CD4-positive, alpha-beta T cell treated with Interleukin-6 for 4 hours (primary cell): ENCODE measurements at regions not wholly inside any gene's neighbourhood (a gene's known extent, or its start where the extent isn't known, plus 50 kb on each side); places are given as distances from the start of the nearest gene placed in this dataset.
"Not testable (repeated sequence)": the region's sequence is repeated elsewhere in the genome, so short reads cannot be mapped to it uniquely, and the experiment has no call there.

ENCODE experiments used
- DNase-seq: peaks from one replicate; pipeline ENCODE4 v3.0.0-alpha.2; 2020; ENCODE audit warnings: mixed read lengths

- no peak for DNase-seq
These were observed 481.3 kb downstream of the TMEM114 start for GRCh38 chr16:8108991-8109509.

- DNase-seq = no peak
These were observed 483.0 kb downstream of the TMEM114 start for GRCh38 chr16:8107296-8107695.

GRCh38 chr16:8103649-8104289 lies 486.5 kb downstream of the TMEM114 start:
- DNase-seq = no peak

GRCh38 chr16:8099586-8099985 lies 490.7 kb downstream of the TMEM114 start:
- DNase-seq = no peak

- DNase-seq = no peak
These were observed 491.3 kb downstream of the TMEM114 start for GRCh38 chr16:8098947-8099512.

GRCh38 chr16:8096211-8096610 lies 494.1 kb downstream of the TMEM114 start:
- DNase-seq = no peak

GRCh38 chr16:8094696-8095095 lies 495.6 kb downstream of the TMEM114 start:
- DNase-seq = no peak

GRCh38 chr16:8088820-8089338 lies 501.4 kb downstream of the TMEM114 start:
- no peak for DNase-seq

- no peak for DNase-seq
These were observed 502.6 kb downstream of the TMEM114 start for GRCh38 chr16:8087597-8088289.

GRCh38 chr16:8087146-8087545 lies 503.2 kb downstream of the TMEM114 start:
- no peak for DNase-seq

- no peak for DNase-seq
These were observed 505.4 kb downstream of the TMEM114 start for GRCh38 chr16:8084882-8085281.

GRCh38 chr16:8084302-8084701 lies 506.0 kb downstream of the TMEM114 start:
- no peak for DNase-seq

- DNase-seq = no peak
These were observed 506.8 kb downstream of the TMEM114 start for GRCh38 chr16:8083560-8083959.

- no peak for DNase-seq
These were observed 509.5 kb downstream of the TMEM114 start for GRCh38 chr16:8080817-8081216.

GRCh38 chr16:8075271-8075670 lies 515.0 kb downstream of the TMEM114 start:
- no peak for DNase-seq

- no peak for DNase-seq
These were observed 519.8 kb downstream of the TMEM114 start for GRCh38 chr16:8070506-8070905.

- not testable (repeated sequence) for DNase-seq
These were observed 522.1 kb downstream of the TMEM114 start for GRCh38 chr16:8068225-8068624.

GRCh38 chr16:8063159-8063558 lies 527.2 kb downstream of the TMEM114 start:
- no peak for DNase-seq

- DNase-seq = no peak
These were observed 527.6 kb downstream of the TMEM114 start for GRCh38 chr16:8062677-8063076.

- no peak for DNase-seq
These were observed 534.5 kb downstream of the TMEM114 start for GRCh38 chr16:8055761-8056160.

- no peak for DNase-seq
These were observed 536.9 kb downstream of the TMEM114 start for GRCh38 chr16:8053437-8053836.

- DNase-seq = no peak
These were observed 541.9 kb downstream of the TMEM114 start for GRCh38 chr16:8048433-8048832.

GRCh38 chr16:8047736-8048135 lies 542.6 kb downstream of the TMEM114 start:
- no peak for DNase-seq

- DNase-seq = no peak
These were observed 545.5 kb downstream of the TMEM114 start for GRCh38 chr16:8044796-8045195.
